GM20431 (cell line): ENCODE measurements at regions not wholly inside any gene's neighbourhood (a gene's known extent, or its start where the extent isn't known, plus 50 kb on each side); places are given as distances from the start of the nearest gene placed in this dataset.
"Not testable (repeated sequence)": the region's sequence is repeated elsewhere in the genome, so short reads cannot be mapped to it uniquely, and the experiment has no call there.

Experiments
- in situ Hi-C: fragments of 300-500 bp; cut with MseI, MboI; formaldehyde crosslinking; loops from one replicate; pipeline ENCODE4 v1.15.0; 2020; ENCODE audit warnings: low sequenced_read_pairs; ENCODE audit not compliant: unreplicated experiment

- in situ Hi-C loops = no loop called here
These were observed 65.5 kb downstream of the VCX2 start for GRCh38 chrX:8105531-8105930.

DNA sequence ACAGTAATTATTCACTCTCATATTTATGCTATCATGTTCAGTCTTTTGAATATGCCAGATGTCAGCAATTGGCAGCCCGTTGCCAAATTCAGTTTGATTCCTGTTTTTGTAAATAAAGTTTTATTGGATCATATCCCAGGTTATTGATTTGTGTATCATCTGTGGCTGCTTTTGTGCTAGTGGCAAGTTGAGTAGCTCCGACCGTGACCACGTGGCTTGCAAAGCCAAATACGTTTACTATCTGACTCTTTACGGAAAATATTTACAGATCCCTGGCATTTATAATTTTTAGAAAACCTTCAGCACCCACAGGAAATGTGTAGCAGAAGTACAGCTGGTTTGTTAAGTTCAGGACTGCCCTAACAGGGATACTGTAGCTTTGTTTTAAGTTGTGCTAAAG, 67.4 kb downstream of the VCX2 start:
- in situ Hi-C loops = no loop called here

GRCh38 chrX:8091510-8091909, 79.6 kb downstream of the VCX2 start:
- in situ Hi-C loops = no loop called here

- in situ Hi-C loops = no loop called here
These were observed 80.2 kb downstream of the VCX2 start for GRCh38 chrX:8090906-8091305.

DNA sequence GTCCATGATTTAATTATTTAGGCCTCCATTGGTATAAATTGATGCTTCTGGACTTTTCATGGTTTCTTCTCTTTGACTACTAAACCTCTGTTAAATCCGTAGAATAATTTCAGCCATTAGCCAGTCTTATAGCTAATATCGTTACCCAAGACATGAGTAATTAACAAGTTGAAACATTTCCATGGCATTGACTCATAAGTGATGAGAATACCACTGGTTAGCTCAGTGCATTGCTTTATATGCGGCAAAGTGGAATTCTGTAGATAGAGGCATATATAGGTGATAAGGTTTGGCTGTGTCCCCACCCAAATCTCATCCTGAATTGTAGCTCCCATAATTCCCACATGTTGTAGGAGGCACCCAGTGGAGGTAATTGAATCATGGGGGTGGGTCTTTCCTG, 80.6 kb downstream of the VCX2 start:
- in situ Hi-C loops = no loop called here

- in situ Hi-C loops = no loop called here
These were observed 81.9 kb downstream of the VCX2 start for GRCh38 chrX:8089141-8089540.

- in situ Hi-C loops = no loop called here
These were observed 87.1 kb downstream of the VCX2 start for GRCh38 chrX:8084006-8084405.

DNA sequence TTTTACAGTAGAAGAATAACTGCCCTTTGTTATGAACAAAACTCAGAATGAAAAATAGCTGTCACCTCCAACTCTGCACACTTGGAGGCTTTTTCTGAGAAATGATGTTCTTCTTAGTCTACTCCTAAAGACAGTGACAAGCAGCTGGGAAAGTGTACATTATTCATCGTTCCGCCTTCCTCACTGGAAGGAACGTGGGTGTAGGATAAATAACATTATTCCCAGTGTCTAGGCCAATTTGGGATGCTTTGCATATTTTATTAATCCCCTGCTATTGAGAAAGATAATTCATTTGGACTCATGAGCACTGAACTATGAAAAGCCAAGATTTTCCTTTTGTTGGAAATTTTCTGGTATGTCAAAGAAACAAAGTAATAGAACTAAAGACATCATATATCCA, 87.8 kb downstream of the VCX2 start:
- in situ Hi-C loops = no loop called here

DNA sequence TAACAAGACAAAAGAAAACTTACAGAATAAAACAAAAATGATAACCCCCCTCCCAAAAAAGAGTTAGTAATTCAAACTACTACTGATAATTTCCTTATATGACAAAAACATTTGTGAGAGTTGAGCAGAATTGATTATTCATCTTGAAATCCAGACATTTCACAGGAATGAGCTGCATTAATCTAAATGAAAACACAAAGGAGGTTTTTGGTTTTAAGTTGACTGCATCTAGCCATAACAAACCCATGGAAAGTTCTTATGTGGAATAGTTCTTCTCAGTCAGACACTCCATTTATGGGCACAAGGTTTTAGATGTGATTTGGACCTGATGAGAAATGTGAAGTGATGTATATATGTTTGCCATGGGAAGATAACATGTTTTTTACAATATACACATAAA, 95.4 kb downstream of the VCX2 start:
- in situ Hi-C loops = no loop called here

GRCh38 chrX:8067754-8068462, 103.2 kb downstream of the VCX2 start:
- in situ Hi-C loops = no loop called here

GRCh38 chrX:8052909-8053308, 118.2 kb downstream of the VCX2 start:
- in situ Hi-C loops = no loop called here

DNA sequence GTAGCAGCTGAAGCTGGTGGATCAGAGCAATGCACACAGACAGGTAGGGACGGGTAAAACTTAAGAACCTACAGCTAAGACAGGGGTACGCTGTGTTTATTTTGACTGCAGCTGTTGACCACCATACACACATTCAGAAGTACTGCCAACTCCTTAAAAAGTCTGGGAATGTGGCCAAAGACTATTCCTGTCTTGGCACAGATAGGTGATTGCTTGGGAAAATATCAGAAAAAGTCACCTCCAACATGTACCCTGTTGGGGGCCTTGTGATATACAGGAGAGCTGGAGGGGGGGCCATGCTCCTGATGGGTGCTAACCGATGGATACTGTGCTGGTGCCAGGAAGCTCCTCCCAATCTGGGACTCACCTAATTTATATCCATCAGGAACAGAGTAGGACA, 121.2 kb downstream of the VCX2 start:
- in situ Hi-C loops = no loop called here

GRCh38 chrX:8048466-8048865, 121.3 kb upstream of the PNPLA4 start:
- in situ Hi-C loops = no loop called here

DNA sequence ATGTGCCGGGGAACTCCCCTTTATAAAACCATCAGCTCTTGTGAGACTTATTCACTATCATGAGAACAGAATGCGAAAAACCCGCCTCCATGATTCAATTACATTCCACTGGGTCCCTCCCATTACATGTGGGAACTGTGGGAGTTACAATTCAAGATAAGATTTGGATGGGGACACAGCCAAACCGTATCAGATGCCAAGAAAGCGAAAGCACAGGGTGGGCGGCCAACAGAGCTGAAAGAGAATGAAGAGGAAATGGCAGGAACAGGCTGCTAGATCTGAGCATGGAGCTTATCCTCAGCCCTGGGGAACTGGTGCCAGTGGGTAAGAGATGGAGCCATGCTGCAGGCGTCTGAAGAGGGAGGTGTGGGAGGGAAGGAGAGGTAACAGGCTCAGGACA, 117.7 kb upstream of the PNPLA4 start:
- in situ Hi-C loops = no loop called here

DNA sequence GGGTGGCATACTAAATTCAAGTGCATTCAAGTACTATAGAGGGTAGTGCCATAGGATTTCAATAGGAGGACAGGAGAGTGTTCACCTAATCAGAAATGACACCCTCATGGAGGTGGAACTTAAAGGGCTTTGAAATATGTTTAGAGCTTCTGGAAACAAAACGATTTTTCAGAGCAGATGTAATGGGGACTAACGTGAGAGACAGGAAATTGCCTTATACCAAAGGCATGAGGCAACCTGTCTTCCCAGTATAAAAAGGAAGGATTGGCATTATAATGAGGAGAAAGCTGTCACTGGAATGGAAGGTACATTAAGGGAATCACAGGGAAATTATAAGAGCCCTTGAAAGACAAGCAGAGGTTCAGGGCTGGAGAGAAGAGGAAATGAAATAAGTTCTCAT, 116.3 kb upstream of the PNPLA4 start:
- in situ Hi-C loops = no loop called here

- in situ Hi-C loops = no loop called here
These were observed 115.9 kb upstream of the PNPLA4 start for GRCh38 chrX:8043121-8043520.

DNA sequence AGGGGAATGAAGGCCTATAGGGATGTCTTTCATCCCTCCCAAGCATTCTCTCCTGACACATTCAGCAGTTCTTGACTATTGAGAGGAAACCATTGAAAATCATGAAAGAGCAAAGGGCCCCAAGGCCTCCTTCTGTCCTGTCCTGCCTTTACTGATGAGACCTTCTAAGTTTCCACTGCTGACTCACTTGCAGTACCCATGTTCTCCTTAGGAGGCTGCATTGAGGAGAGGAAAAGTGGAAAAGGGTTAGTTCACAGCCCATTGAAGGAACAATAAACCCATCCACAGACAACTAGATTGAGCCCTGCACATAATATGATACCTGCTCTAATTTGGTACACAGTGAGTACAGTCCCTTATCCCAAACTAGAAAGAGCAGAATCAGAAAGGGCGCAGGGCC, 115.1 kb upstream of the PNPLA4 start:
- in situ Hi-C loops = no loop called here

DNA sequence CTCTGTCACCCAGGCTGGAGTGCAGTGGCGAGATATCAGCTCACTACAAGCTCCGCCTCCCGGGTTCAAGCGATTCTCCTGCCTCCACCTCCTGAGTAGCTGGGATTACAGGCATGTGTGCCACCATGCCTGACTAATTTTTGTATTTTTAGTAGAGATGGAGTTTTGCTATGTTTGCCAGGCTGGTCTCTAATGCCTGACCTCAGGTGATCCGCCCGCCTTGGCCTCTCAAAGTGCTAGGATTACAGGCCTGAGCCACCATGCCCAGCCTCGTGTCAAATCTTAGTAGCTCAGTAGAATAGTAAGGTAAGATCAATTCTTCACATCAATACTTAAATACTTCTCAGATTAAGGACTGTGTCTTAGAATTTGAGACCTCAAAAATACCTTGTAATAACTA, 112.5 kb upstream of the PNPLA4 start:
- in situ Hi-C loops = not testable (repeated sequence)

DNA sequence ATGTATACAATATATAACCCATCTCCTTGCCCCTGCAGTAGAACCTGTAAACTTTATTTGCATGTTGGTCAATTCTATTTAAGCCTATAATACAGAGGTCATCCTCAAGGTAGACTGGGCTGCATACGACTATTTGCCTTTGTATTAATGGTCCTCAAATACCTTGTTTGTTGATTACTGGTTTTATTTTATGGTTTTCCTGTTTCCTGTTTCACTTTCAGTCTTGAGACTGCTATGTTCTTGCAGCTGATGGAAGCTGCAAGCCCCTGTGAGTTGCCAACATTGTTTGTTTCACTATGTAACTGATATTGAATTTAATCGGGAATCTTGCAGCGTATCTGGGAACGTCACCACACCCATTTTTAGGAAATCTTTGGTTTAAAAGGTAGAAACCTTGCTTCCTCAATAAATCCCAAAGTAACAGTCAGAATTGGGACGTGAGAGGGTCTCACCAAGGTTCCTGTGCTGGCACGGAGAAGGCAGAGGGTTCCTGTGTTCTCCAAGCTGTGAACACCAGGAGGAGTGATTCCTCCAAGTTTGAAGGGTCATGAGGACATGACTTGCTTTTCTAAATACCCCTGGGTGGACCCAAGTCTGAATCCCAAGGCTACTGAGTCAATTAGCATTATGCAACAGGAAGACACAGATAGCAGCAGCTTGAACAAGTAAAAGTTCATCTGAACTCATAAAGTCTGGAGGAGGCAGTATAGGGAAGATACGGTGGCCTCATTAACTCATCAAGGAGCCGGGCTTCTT, 110.6 kb upstream of the PNPLA4 start:
- in situ Hi-C loops = no loop called here

GRCh38 chrX:8036914-8037313, 109.7 kb upstream of the PNPLA4 start:
- in situ Hi-C loops = no loop called here

GRCh38 chrX:8034058-8034457, 106.8 kb upstream of the PNPLA4 start:
- in situ Hi-C loops = no loop called here

DNA sequence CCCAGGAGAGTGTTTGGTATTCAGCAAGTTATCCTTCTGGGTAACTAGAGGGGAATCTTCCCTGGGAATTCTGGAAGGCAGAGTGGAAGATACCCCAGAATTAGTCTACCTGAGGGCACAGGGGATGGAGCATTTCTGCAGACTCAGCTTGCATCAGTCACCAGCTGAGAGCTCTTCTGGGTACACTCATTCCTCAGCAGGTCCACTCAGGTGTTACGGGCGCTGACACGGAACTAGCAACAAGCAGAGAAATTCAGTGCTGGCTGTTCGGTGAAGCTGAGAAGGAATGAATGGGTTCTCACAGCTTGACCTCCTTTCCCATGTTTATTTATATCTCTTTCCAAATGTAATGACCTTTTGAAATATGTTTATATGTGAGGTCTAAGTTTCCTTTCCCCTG, 106.0 kb upstream of the PNPLA4 start:
- in situ Hi-C loops = no loop called here
